ENCODE measurements at regions not wholly inside any gene's neighbourhood (a gene's known extent, or its start where the extent isn't known, plus 50 kb on each side); places are given as distances from the start of the nearest gene placed in this dataset.

DNA sequence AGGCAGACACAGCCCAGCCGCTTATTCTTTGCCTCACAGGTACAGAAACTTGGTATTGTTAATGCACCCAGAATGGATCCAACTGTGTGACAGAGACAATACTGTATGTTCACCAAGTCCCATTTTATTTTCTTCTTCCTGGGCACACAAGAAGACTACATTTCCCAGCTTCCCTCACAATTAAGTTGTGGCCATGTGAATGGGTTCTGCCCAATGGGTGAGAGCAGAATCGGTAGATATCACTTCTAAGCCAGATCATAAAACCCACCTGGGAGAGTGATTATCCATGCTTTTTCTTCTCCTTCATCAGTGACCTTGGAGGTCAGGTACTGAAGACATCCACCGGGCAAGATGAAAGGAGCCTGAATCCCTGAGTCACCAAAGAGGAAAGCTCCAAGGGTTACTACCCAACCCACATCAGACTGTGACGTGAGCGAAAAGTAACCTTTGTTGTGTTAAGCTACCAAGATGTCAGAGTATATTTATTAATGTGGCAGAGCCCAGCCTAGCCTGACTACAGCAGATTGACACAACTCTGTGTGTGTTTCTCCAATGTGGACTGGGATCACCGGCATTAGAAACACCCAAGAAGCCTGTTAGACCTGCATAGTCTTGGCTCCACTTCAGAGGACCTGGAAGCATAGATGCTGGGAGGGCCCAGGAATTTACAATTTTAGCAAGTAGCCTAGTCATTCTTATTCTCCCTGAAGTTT, 79.1 kb upstream of the GRIK3 start:
- H3K27ac Mint-ChIP-seq (ENCODE audit: unreplicated experiment), result no peak overlapping the region
- H3K9me3 Mint-ChIP-seq (ENCODE audit: unreplicated experiment), result peaks cover 1% of the 10 kb centered on the region
- no peaks in the 10 kb centered on the region for H3K36me3 Mint-ChIP-seq (ENCODE audit: unreplicated experiment)
- no peaks in the 10 kb centered on the region for H3K4me1 Mint-ChIP-seq (ENCODE audit: low read depth, unreplicated experiment)
- peaks cover 3% of the 10 kb centered on the region for H3K27me3 Mint-ChIP-seq (ENCODE audit: unreplicated experiment)
- no peak for DNase-seq
- TF ChIP-seq, protein P1, sequence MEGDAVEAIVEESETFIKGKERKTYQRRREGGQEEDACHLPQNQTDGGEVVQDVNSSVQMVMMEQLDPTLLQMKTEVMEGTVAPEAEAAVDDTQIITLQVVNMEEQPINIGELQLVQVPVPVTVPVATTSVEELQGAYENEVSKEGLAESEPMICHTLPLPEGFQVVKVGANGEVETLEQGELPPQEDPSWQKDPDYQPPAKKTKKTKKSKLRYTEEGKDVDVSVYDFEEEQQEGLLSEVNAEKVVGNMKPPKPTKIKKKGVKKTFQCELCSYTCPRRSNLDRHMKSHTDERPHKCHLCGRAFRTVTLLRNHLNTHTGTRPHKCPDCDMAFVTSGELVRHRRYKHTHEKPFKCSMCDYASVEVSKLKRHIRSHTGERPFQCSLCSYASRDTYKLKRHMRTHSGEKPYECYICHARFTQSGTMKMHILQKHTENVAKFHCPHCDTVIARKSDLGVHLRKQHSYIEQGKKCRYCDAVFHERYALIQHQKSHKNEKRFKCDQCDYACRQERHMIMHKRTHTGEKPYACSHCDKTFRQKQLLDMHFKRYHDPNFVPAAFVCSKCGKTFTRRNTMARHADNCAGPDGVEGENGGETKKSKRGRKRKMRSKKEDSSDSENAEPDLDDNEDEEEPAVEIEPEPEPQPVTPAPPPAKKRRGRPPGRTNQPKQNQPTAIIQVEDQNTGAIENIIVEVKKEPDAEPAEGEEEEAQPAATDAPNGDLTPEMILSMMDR (IDR thresholded peaks at IDR 0.05; ENCODE audit: partially characterized antibody, unreplicated experiment), result no peak
- H3K4me3 Mint-ChIP-seq (ENCODE audit: unreplicated experiment), result no peak overlapping the region

DNA sequence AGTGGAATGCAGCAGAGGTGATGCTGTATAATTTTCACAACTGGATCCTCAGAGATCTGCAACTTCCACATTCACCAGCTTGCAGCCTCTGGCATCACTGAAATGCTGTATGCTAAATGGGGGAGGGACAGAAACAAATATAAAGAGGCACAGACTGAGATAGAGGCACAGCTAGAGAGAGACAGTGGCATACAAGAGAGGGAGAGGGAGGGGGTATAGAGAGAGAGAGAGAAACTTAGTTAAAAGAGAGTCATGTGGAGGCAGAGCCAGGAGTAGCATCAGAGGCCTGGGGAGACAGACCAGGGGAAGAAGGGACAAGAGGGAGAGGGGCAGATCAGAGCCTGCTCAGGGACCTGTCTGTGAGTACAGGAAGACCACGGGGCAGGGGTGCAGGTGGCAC, 84.5 kb upstream of the GRIK3 start:
- H3K4me3 Mint-ChIP-seq (ENCODE audit: unreplicated experiment), result no peak overlapping the region
- no peak overlapping the region for H3K27ac Mint-ChIP-seq (ENCODE audit: unreplicated experiment)
- H3K4me1 Mint-ChIP-seq (ENCODE audit: low read depth, unreplicated experiment), result peaks cover 8% of the 10 kb centered on the region
- TF ChIP-seq, protein P1 (IDR thresholded peaks at IDR 0.05; ENCODE audit: partially characterized antibody, unreplicated experiment), result no peak
- H3K27me3 Mint-ChIP-seq (ENCODE audit: unreplicated experiment), result peaks cover 3% of the 10 kb centered on the region
- DNase-seq, result no peak
- peaks cover 2% of the 10 kb centered on the region for H3K9me3 Mint-ChIP-seq (ENCODE audit: unreplicated experiment)
- no peaks in the 10 kb centered on the region for H3K36me3 Mint-ChIP-seq (ENCODE audit: unreplicated experiment)

DNA sequence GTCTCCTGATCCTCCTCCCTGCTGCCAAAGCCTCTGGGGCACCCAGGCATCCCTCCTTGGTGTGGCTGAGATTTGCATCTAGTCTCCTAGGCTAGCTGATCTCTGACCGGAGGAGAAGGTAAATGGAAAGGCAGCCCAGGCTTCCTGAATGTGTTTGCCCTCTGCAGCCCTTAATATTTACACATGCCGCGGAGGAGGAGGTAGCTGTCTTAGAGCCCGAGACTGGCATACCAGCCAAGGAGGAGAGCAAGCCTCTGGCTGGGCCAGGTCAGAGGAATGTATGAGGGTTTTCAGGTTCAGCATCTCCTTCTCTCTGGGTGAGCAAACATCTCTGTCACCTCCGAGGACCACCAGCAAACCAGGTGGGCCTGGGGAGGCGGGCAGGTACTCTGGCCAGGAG, 86.0 kb upstream of the GRIK3 start:
- no peak overlapping the region for H3K27ac Mint-ChIP-seq (ENCODE audit: unreplicated experiment)
- DNase-seq, result no peak
- H3K36me3 Mint-ChIP-seq (ENCODE audit: unreplicated experiment), result no peaks in the 10 kb centered on the region
- H3K4me1 Mint-ChIP-seq (ENCODE audit: low read depth, unreplicated experiment), result peaks cover 9% of the 10 kb centered on the region
- H3K4me3 Mint-ChIP-seq (ENCODE audit: unreplicated experiment), result no peak overlapping the region
- H3K9me3 Mint-ChIP-seq (ENCODE audit: unreplicated experiment), result peaks cover 2% of the 10 kb centered on the region
- TF ChIP-seq, protein P1 (IDR thresholded peaks at IDR 0.05; ENCODE audit: partially characterized antibody, unreplicated experiment), result no peak
- peaks cover 3% of the 10 kb centered on the region for H3K27me3 Mint-ChIP-seq (ENCODE audit: unreplicated experiment)

DNA sequence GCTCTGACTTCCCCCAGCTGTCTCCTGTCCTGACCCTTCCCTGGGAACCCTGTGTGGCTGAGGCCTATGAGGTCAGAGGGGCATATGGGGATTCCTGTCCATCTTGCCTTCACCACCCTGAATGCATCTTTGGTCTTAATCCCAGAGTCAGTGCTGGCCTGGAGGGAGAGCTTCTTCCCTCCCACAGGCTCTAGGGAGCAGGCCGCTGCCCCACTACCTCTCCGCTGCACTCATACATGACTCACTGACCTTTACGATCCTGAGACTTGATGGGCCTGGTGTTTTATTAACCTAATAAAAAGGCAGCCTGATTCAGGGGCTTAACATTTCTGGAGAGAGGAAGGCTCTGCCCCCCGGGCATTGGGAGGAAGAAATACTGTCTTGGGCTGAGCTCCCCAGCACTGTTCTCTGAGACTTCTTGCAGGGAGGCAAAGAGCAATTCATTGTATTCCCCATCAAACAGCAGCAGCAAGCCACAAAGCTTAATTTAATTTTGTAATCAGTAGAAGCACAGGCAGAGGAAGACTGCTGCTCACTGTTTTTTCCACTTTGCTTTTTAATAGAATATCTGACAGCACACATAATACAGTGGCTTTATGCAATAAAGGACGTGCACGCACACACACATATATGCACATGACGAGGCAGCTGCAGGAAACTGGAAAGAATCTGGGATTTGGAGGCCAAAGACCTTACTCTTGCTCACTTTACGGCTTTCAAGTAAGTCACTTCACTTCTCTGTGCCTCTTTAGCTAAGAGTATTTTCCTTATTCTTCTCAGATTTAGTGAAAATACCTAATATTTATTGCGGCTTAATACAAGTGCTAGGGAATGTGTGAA, 89.2 kb upstream of the GRIK3 start:
- Mint-ChIP-seq H3K4me3 (ENCODE audit: unreplicated experiment) (peak overlapping the region; percentile 9), H3K27me3 (ENCODE audit: unreplicated experiment) (no peaks in the 10 kb centered on the region), H3K27ac (ENCODE audit: unreplicated experiment) (peak overlapping the region; percentile 67)

More for the DNA sequence above, 89.2 kb upstream of the GRIK3 start:
- TF ChIP-seq, protein P1 (IDR thresholded peaks at IDR 0.05; ENCODE audit: partially characterized antibody, unreplicated experiment), result no peak
- Mint-ChIP-seq H3K9me3 (ENCODE audit: unreplicated experiment) (peaks cover 2% of the 10 kb centered on the region), H3K36me3 (ENCODE audit: unreplicated experiment) (no peaks in the 10 kb centered on the region), H3K4me1 (ENCODE audit: low read depth, unreplicated experiment) (peaks cover 11% of the 10 kb centered on the region)
- DNase-seq, result peak; percentile 28

Measured in glutamatergic neuron (in vitro differentiated cells).